Activated T-cell treated with anti-CD3 and anti-CD28 coated beads, Interleukin-2, amount 50 U/mL, for 72 hours (primary cell): ENCODE measurements at regions not wholly inside any gene's neighbourhood (a gene's known extent, or its start where the extent isn't known, plus 50 kb on each side); places are given as distances from the start of the nearest gene placed in this dataset.
"Not testable (repeated sequence)": the region's sequence is repeated elsewhere in the genome, so short reads cannot be mapped to it uniquely, and the experiment has no call there.

Experiments used
- ATAC-seq, 2 donors: fragments of 150-1000 bp; cut with Tn5 transposase; replicated peaks in 1 of 2; 2 replicates each; pipeline ENCODE4 v1.10.0; 2021; ENCODE audit warnings: moderate library complexity in 2 of 2, mild to moderate bottlenecking in 1 of 2
- DNase-seq, 2 donors: peaks; one replicate each; pipeline ENCODE4 v3.0.0; 2021 to 2022; ENCODE audit warnings: mixed read lengths in 1 of 2
- H3K27ac Mint-ChIP-seq: one replicate; pipeline ENCODE4 v1.8.0; 2022; ENCODE audit warnings: mild to moderate bottlenecking, moderate library complexity, mixed read lengths
- H3K27me3 Mint-ChIP-seq: one replicate; pipeline ENCODE4 v1.8.0; 2022; ENCODE audit warnings: low read depth, mixed read lengths
- H3K36me3 Mint-ChIP-seq, 2 donors: one replicate each; pipeline ENCODE4 v1.8.0; 2022; ENCODE audit warnings: mixed read lengths in 2 of 2, mild to moderate bottlenecking in 1 of 2; ENCODE audit not compliant: insufficient read depth in 2 of 2
- H3K4me1 Mint-ChIP-seq: one replicate; pipeline ENCODE4 v1.8.0; 2022; ENCODE audit warnings: low read depth, mixed read lengths
- H3K4me3 Mint-ChIP-seq, 2 donors: one replicate each; pipeline ENCODE4 v1.8.0; 2022; ENCODE audit warnings: mild to moderate bottlenecking in 2 of 2, mixed read lengths in 2 of 2, moderate library complexity in 2 of 2
- H3K9me3 Mint-ChIP-seq, 2 donors: one replicate each; pipeline ENCODE4 v1.8.0; 2022; ENCODE audit warnings: mixed read lengths in 2 of 2

GRCh38 chr9:75775966-75776691 lies 114.3 kb upstream of the PCSK5 start:
- no peak overlapping the region for H3K27ac Mint-ChIP-seq
- H3K9me3 Mint-ChIP-seq = peaks cover 0 to 2% of the 10 kb centered on the region in 2 donors
- no peaks in the 10 kb centered on the region for H3K27me3 Mint-ChIP-seq
- ATAC-seq (no peak), DNase-seq (no peak)
- no peaks in the 10 kb centered on the region for H3K4me1 Mint-ChIP-seq
- no peaks in the 10 kb centered on the region for H3K36me3 Mint-ChIP-seq
- H3K4me3 Mint-ChIP-seq = no peak overlapping the region

GRCh38 chr9:75780185-75780584 lies 110.3 kb upstream of the PCSK5 start:
- ATAC-seq (no peak), DNase-seq (no peak)
- H3K36me3 Mint-ChIP-seq = no peaks in the 10 kb centered on the region
- peaks cover 0 to 2% of the 10 kb centered on the region in 2 donors for H3K9me3 Mint-ChIP-seq
- H3K4me3 Mint-ChIP-seq = no peak overlapping the region
- no peak overlapping the region for H3K27ac Mint-ChIP-seq
- H3K27me3 Mint-ChIP-seq = no peaks in the 10 kb centered on the region
- no peaks in the 10 kb centered on the region for H3K4me1 Mint-ChIP-seq

- Mint-ChIP-seq H3K4me1 (peaks cover 7% of the 10 kb centered on the region), H3K27me3 (peaks cover 5% of the 10 kb centered on the region), H3K36me3 (no peaks in the 10 kb centered on the region), H3K4me3 (no peak overlapping the region), H3K9me3 (peaks cover 2 to 3% of the 10 kb centered on the region in 2 donors), H3K27ac (peak overlapping the region; percentile 29)
- DNase-seq (no peak), ATAC-seq (peak; percentile 41 to 64)
These were observed 102.4 kb upstream of the PCSK5 start for GRCh38 chr9:75788006-75788634.

- no peak for ATAC-seq
- DNase-seq = no peak
- Mint-ChIP-seq H3K27me3 (peaks cover 17% of the 10 kb centered on the region), H3K9me3 (no peaks in the 10 kb centered on the region), H3K4me1 (no peaks in the 10 kb centered on the region), H3K36me3 (no peaks in the 10 kb centered on the region), H3K4me3 (no peak overlapping the region), H3K27ac (no peak overlapping the region)
These were observed 93.3 kb upstream of the PCSK5 start for GRCh38 chr9:75797085-75797580.

GRCh38 chr9:75798505-75798904 lies 92.0 kb upstream of the PCSK5 start:
- Mint-ChIP-seq H3K4me3 (no peak overlapping the region), H3K27ac (no peak overlapping the region), H3K27me3 (peaks cover 12% of the 10 kb centered on the region), H3K36me3 (no peaks in the 10 kb centered on the region), H3K9me3 (no peaks in the 10 kb centered on the region), H3K4me1 (no peaks in the 10 kb centered on the region)
- no peak for DNase-seq
- no peak for ATAC-seq

- DNase-seq = no peak
- H3K9me3 Mint-ChIP-seq = no peaks in the 10 kb centered on the region
- no peaks in the 10 kb centered on the region for H3K4me1 Mint-ChIP-seq
- ATAC-seq = no peak
- H3K36me3 Mint-ChIP-seq = no peaks in the 10 kb centered on the region
- no peaks in the 10 kb centered on the region for H3K27me3 Mint-ChIP-seq
- no peak overlapping the region for H3K27ac Mint-ChIP-seq
- no peak overlapping the region for H3K4me3 Mint-ChIP-seq
These were observed 87.3 kb upstream of the PCSK5 start for GRCh38 chr9:75803130-75803529.

- no peak for ATAC-seq
- H3K36me3 Mint-ChIP-seq = peaks cover 0 to 4% of the 10 kb centered on the region in 2 donors
- no peak overlapping the region for H3K4me3 Mint-ChIP-seq
- no peak overlapping the region for H3K27ac Mint-ChIP-seq
- DNase-seq = no peak
- peaks cover 6 to 8% of the 10 kb centered on the region in 2 donors for H3K9me3 Mint-ChIP-seq
- H3K4me1 Mint-ChIP-seq = no peaks in the 10 kb centered on the region
- no peaks in the 10 kb centered on the region for H3K27me3 Mint-ChIP-seq
These were observed 80.4 kb upstream of the PCSK5 start for GRCh38 chr9:75810063-75810462.

GRCh38 chr9:75811692-75812091 lies 78.8 kb upstream of the PCSK5 start:
- Mint-ChIP-seq H3K36me3 (peaks cover under 1 to 4% of the 10 kb centered on the region in 2 donors), H3K27ac (no peak overlapping the region), H3K9me3 (peaks cover 7 to 12% of the 10 kb centered on the region in 2 donors), H3K27me3 (no peaks in the 10 kb centered on the region), H3K4me3 (no peak overlapping the region), H3K4me1 (no peaks in the 10 kb centered on the region)
- ATAC-seq (no peak), DNase-seq (no peak)

- no peak for ATAC-seq
- Mint-ChIP-seq H3K36me3 (peaks cover 3 to 4% of the 10 kb centered on the region in 2 donors), H3K4me3 (no peak overlapping the region), H3K27me3 (no peaks in the 10 kb centered on the region), H3K9me3 (peaks cover 8 to 12% of the 10 kb centered on the region in 2 donors), H3K27ac (no peak overlapping the region), H3K4me1 (no peaks in the 10 kb centered on the region)
- no peak for DNase-seq
These were observed 78.3 kb upstream of the PCSK5 start for GRCh38 chr9:75812141-75812540.

GRCh38 chr9:75814667-75815066 lies 75.8 kb upstream of the PCSK5 start:
- peaks cover 3 to 4% of the 10 kb centered on the region in 2 donors for H3K36me3 Mint-ChIP-seq
- no peak overlapping the region for H3K4me3 Mint-ChIP-seq

GRCh38 chr9:75820471-75821115 lies 69.9 kb upstream of the PCSK5 start:
- not testable (repeated sequence) for ATAC-seq, H3K9me3 Mint-ChIP-seq, H3K36me3 Mint-ChIP-seq, H3K4me3 Mint-ChIP-seq, H3K27ac Mint-ChIP-seq, DNase-seq, H3K4me1 Mint-ChIP-seq
- H3K27me3 Mint-ChIP-seq = peaks cover 14% of the 10 kb centered on the region

More at GRCh38 chr9:75814667-75815066, 75.8 kb upstream of the PCSK5 start:
- H3K27ac Mint-ChIP-seq = no peak overlapping the region
- H3K27me3 Mint-ChIP-seq = no peaks in the 10 kb centered on the region
- H3K4me1 Mint-ChIP-seq = no peaks in the 10 kb centered on the region
- peaks cover 8 to 12% of the 10 kb centered on the region in 2 donors for H3K9me3 Mint-ChIP-seq
- no peak for ATAC-seq
- DNase-seq = no peak

- H3K36me3 Mint-ChIP-seq = no peaks in the 10 kb centered on the region
- no peak overlapping the region for H3K27ac Mint-ChIP-seq
- no peak overlapping the region for H3K4me3 Mint-ChIP-seq
- peaks cover 20% of the 10 kb centered on the region for H3K27me3 Mint-ChIP-seq
- DNase-seq = no peak
- no peak for ATAC-seq
- no peaks in the 10 kb centered on the region for H3K9me3 Mint-ChIP-seq
- no peaks in the 10 kb centered on the region for H3K4me1 Mint-ChIP-seq
These were observed 67.3 kb upstream of the PCSK5 start for GRCh38 chr9:75823151-75823550.

GRCh38 chr9:75824816-75825568 lies 65.5 kb upstream of the PCSK5 start:
- peaks cover 20% of the 10 kb centered on the region for H3K27me3 Mint-ChIP-seq
- H3K9me3 Mint-ChIP-seq = no peaks in the 10 kb centered on the region
- DNase-seq (no peak), ATAC-seq (no peak)
- no peaks in the 10 kb centered on the region for H3K4me1 Mint-ChIP-seq
- no peak overlapping the region for H3K4me3 Mint-ChIP-seq
- no peak overlapping the region for H3K27ac Mint-ChIP-seq
- no peaks in the 10 kb centered on the region for H3K36me3 Mint-ChIP-seq
